Mammary epithelial cell (primary cell): ENCODE measurements at regions not wholly inside any gene's neighbourhood (a gene's known extent, or its start where the extent isn't known, plus 50 kb on each side); places are given as distances from the start of the nearest gene placed in this dataset.

Source experiments
- EZH2 ChIP-seq: IDR thresholded peaks from 2 replicates; pipeline ENCODE4 v1.6.1; 2012; ENCODE audit warnings: low read length, inconsistent platforms, borderline replicate concordance
- TF ChIP-seq, protein P1 (sequence below), 2 donors: IDR thresholded peaks in 1 of 2; conservative IDR thresholded peaks in 1 of 2; 2 replicates each; pipeline ENCODE4 v1.5.1; 2011 to 2012; ENCODE audit warnings: inconsistent platforms in 2 of 2, low read length in 2 of 2, mild to moderate bottlenecking in 2 of 2, control low read depth in 1 of 2, low read depth in 1 of 2; ENCODE audit not compliant: insufficient read depth in 1 of 2; ENCODE audit errors: extremely low read depth in 1 of 2

- TF ChIP-seq, protein P1, sequence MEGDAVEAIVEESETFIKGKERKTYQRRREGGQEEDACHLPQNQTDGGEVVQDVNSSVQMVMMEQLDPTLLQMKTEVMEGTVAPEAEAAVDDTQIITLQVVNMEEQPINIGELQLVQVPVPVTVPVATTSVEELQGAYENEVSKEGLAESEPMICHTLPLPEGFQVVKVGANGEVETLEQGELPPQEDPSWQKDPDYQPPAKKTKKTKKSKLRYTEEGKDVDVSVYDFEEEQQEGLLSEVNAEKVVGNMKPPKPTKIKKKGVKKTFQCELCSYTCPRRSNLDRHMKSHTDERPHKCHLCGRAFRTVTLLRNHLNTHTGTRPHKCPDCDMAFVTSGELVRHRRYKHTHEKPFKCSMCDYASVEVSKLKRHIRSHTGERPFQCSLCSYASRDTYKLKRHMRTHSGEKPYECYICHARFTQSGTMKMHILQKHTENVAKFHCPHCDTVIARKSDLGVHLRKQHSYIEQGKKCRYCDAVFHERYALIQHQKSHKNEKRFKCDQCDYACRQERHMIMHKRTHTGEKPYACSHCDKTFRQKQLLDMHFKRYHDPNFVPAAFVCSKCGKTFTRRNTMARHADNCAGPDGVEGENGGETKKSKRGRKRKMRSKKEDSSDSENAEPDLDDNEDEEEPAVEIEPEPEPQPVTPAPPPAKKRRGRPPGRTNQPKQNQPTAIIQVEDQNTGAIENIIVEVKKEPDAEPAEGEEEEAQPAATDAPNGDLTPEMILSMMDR (conservative IDR thresholded peaks at IDR 0.05 in 1 of 2, IDR thresholded peaks at IDR 0.05 in 1 of 2; ENCODE audit: extremely low read depth in 1 of 2, insufficient read depth in 1 of 2, low read depth in 1 of 2, low read length in 2 of 2), result no peak
- no peak for TF ChIP-seq EZH2
Observed at GRCh38 chr5:113806904-113807303, 293.4 kb downstream of the YTHDC2 start.
